OCI-LY7 (cell line): ENCODE measurements at regions not wholly inside any gene's neighbourhood (a gene's known extent, or its start where the extent isn't known, plus 50 kb on each side); places are given as distances from the start of the nearest gene placed in this dataset.

Experiments used
- BruUV-seq: library from RNA; stranded (reverse); fragments of 400-500 nt; replicated peaks from 2 replicates; lab custom pipeline; 2021; lab: Mats Ljungman, UMichigan
- CTCF ChIA-PET: fragments of 300-600 bp; sonication (Branson Sonifier 250); formaldehyde crosslinking; loops from one replicate; lab custom pipeline; 2022; ENCODE audit warnings: antibody characterized with exemption; ENCODE audit not compliant: unreplicated experiment; lab: Charles Lee
- POLR2A ChIA-PET: fragments of 300-600 bp; sonication (Branson Sonifier 250); formaldehyde crosslinking; loops from one replicate; lab custom pipeline; 2022; ENCODE audit warnings: antibody characterized with exemption; lab: Charles Lee
- DNase-seq: peaks from one replicate; pipeline ENCODE4 v3.0.0-alpha.2; 2015; ENCODE audit warnings: low spot score
- H2AFZ ChIP-seq: fragments of 200-600 bp; sonication (generic), shearing (Covaris generic); 2 replicates; pipeline ENCODE4 v1.6.1; 2014; ENCODE audit warnings: mild to moderate bottlenecking, antibody characterized with exemption, low read length, moderate library complexity
- H3K27ac ChIP-seq: fragments of 200-600 bp; sonication (generic); 2 replicates; pipeline ENCODE4 v1.5.1; 2014; ENCODE audit warnings: mixed run types, low read depth, mild to moderate bottlenecking, moderate library complexity, low read length, inconsistent platforms; ENCODE audit not compliant: poor library complexity, severe bottlenecking
- H3K36me3 ChIP-seq: fragments of 200-600 bp; sonication (generic); 2 replicates; pipeline ENCODE4 v1.6.1; 2014; ENCODE audit warnings: mild to moderate bottlenecking, antibody characterized with exemption, low read length, moderate library complexity, mixed read lengths; ENCODE audit not compliant: insufficient read depth
- H3K4me1 ChIP-seq: fragments of 200-600 bp; sonication (generic); 2 replicates; pipeline ENCODE4 v1.5.1; 2014; ENCODE audit warnings: mild to moderate bottlenecking, low read length; ENCODE audit not compliant: insufficient read depth, poor library complexity, severe bottlenecking
- H3K4me2 ChIP-seq: fragments of 200-600 bp; sonication (generic); 2 replicates; pipeline ENCODE4 v1.6.1; 2014; ENCODE audit warnings: mild to moderate bottlenecking, low read length
- H3K4me3 ChIP-seq: fragments of 200-600 bp; sonication (generic); 2 replicates; pipeline ENCODE4 v1.5.1; 2014; ENCODE audit warnings: mild to moderate bottlenecking, low read depth, low read length; ENCODE audit not compliant: poor library complexity, severe bottlenecking
- H3K79me2 ChIP-seq: fragments of 200-600 bp; sonication (generic); 2 replicates; pipeline ENCODE4 v1.6.1; 2016; ENCODE audit warnings: low read depth, mild to moderate bottlenecking, low read length, moderate library complexity, mixed read lengths; ENCODE audit not compliant: insufficient read depth
- H3K9me2 ChIP-seq: fragments of 200-600 bp; sonication (generic); 2 replicates; pipeline ENCODE4 v1.6.1; 2016; ENCODE audit warnings: mild to moderate bottlenecking, low read length, mixed read lengths; ENCODE audit not compliant: insufficient read depth
- H3K9me3 ChIP-seq: fragments of 200-600 bp; sonication (generic); 2 replicates; pipeline ENCODE4 v1.6.1; 2014; ENCODE audit warnings: mild to moderate bottlenecking, mixed run types, low read length, mixed read lengths
- H4K20me1 ChIP-seq: fragments of 200-600 bp; sonication (generic); 2 replicates; pipeline ENCODE4 v1.6.1; 2014; ENCODE audit warnings: mild to moderate bottlenecking, antibody characterized with exemption, low read length, moderate library complexity, mixed read lengths; ENCODE audit not compliant: insufficient read depth
- CTCF ChIP-seq: fragments of 200-600 bp; sonication (generic); conservative IDR thresholded peaks from 2 replicates; pipeline ENCODE4 v1.5.1; 2014; ENCODE audit warnings: mild to moderate bottlenecking, antibody characterized with exemption, low read length, moderate library complexity, mixed read lengths
- EZH2phosphoT487 ChIP-seq: fragments of 200-600 bp; sonication (generic); IDR thresholded peaks from 2 replicates; pipeline ENCODE4 v1.6.1; 2018; ENCODE audit warnings: low read depth, borderline replicate concordance, mild to moderate bottlenecking, mixed run types, antibody characterized with exemption, low read length, moderate library complexity, mixed read lengths
- intact Hi-C: fragments of 100-400 bp; cut with micrococcal nuclease; formaldehyde crosslinking; loops from one replicate; pipeline ENCODE4 v1.10.0; 2022; ENCODE audit not compliant: unreplicated experiment

DNA sequence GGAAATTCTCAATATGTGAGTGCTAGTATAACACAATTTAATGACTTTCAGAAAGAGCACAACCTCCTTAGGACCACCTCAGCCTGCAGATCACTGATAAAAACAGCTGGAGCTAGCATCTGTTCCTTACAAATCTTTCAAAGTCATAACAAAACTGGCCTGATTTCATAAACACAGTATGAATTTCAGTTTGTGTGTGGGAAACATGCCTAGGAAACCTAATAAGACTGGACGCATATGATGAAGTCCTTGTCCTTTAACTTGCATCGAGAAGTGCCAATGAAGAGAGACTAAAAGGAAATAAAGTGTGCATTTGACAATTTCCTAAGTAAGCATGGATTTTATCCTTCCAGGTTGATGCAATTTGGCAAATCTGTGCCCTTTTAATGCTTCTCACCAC, 74.1 kb upstream of the KLHL14 start:
- H3K9me3 ChIP-seq: no peaks in the 10 kb centered on the region
- CTCF ChIA-PET: no interaction called here
- H3K27ac ChIP-seq: no peak overlapping the region
- H3K9me2 ChIP-seq: no peaks in the 10 kb centered on the region
- no peaks in the 10 kb centered on the region for H3K4me1 ChIP-seq
- POLR2A ChIA-PET: no interaction called here
- intact Hi-C loops: no loop called here
- no peak overlapping the region for H2AFZ ChIP-seq
- H3K4me2 ChIP-seq: no peak overlapping the region
- no peak for DNase-seq
- BruUV-seq: no TSS peak
- no peaks in the 10 kb centered on the region for H3K79me2 ChIP-seq
- no peaks in the 10 kb centered on the region for H3K36me3 ChIP-seq
- no peaks in the 10 kb centered on the region for H4K20me1 ChIP-seq
- TF ChIP-seq CTCF: no peak
- no peak for TF ChIP-seq EZH2phosphoT487
- no peak overlapping the region for H3K4me3 ChIP-seq

DNA sequence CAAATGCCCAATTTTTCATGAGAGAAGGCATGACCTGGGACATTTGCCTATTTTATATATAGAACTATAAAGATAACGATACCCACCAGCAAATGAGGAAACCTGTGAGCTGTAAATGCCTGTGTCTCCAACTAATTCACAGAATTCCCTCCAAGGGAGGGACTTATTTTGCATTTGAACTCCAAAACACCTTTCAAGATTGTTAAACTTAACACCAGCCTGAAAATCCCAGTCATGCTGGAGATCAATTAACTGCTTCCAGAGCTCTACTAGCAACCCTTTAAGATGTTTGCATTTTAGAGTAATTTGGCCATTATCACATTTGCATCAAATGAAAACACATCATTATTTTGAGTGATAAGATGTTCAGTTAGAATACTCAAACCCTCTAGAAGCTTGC, 68.1 kb upstream of the KLHL14 start:
- ChIA-PET POLR2A (interaction anchor here (1.5 kb wide), 1 partner anchor 70 kb away, joined by 3 read pairs; no protein-coding TSS in a partner anchor), CTCF (no interaction called here)
- H3K27ac ChIP-seq: no peak overlapping the region
- no peaks in the 10 kb centered on the region for H3K9me3 ChIP-seq
- intact Hi-C loops: no loop called here
- no peak overlapping the region for H3K4me3 ChIP-seq
- BruUV-seq: no TSS peak
- H3K79me2 ChIP-seq: no peaks in the 10 kb centered on the region
- no peaks in the 10 kb centered on the region for H3K9me2 ChIP-seq
- H4K20me1 ChIP-seq: no peaks in the 10 kb centered on the region
- H3K36me3 ChIP-seq: no peaks in the 10 kb centered on the region
- no peak for DNase-seq
- TF ChIP-seq CTCF (no peak), EZH2phosphoT487 (no peak)
- H2AFZ ChIP-seq: no peak overlapping the region
- no peak overlapping the region for H3K4me2 ChIP-seq
- no peaks in the 10 kb centered on the region for H3K4me1 ChIP-seq

DNA sequence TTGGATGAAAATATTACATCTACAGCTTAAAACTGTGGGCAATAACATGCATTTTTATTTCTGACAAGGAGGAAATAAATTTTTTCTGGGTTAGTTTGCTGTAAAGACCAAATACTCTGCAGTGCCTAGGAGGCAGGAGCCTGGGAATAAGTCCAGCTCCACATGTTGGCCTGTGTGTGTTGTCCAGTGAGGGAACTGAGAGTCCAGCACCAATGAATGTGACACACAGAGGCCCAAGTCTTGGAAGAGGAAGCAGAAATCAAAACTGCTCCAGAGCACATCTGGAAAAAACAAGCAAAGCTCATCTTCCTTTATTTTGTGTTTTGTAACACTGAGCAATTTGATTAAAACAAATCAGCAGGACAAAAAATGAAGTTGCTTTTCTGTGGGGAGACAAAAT, 63.1 kb upstream of the KLHL14 start:
- no peak for DNase-seq
- no peak overlapping the region for H3K27ac ChIP-seq
- no peaks in the 10 kb centered on the region for H3K4me1 ChIP-seq
- intact Hi-C loops: no loop called here
- H3K79me2 ChIP-seq: no peaks in the 10 kb centered on the region
- BruUV-seq: no TSS peak
- TF ChIP-seq CTCF: no peak
- CTCF ChIA-PET: no interaction called here
- no peak overlapping the region for H3K4me2 ChIP-seq
- POLR2A ChIA-PET: no interaction called here
- H3K9me2 ChIP-seq: no peaks in the 10 kb centered on the region
- H3K36me3 ChIP-seq: no peaks in the 10 kb centered on the region
- H2AFZ ChIP-seq: no peak overlapping the region
- H3K4me3 ChIP-seq: no peak overlapping the region
- no peaks in the 10 kb centered on the region for H3K9me3 ChIP-seq
- no peaks in the 10 kb centered on the region for H4K20me1 ChIP-seq
